SKM-1 treated with dmso at 0.1 percent for 144 hours (cell line): ENCODE measurements at regions not wholly inside any gene's neighbourhood (a gene's known extent, or its start where the extent isn't known, plus 50 kb on each side); places are given as distances from the start of the nearest gene placed in this dataset.

ENCODE experiments used
- DNase-seq: peaks from one replicate; lab custom pipeline; 2025; ENCODE audit not compliant: unreplicated experiment; lab: John Stamatoyannopoulos, UW

- no peak for DNase-seq
Observed at GRCh38 chr13:21757763-21758162, 86.9 kb downstream of the FGF9 start.

- no peak for DNase-seq
Observed at GRCh38 chr13:21758441-21758840, 87.6 kb downstream of the FGF9 start.

- DNase-seq, result no peak
Observed at GRCh38 chr13:21759463-21759862, 88.6 kb downstream of the FGF9 start.

GRCh38 chr13:21759911-21760310 is 89.0 kb downstream of the FGF9 start:
- no peak for DNase-seq

GRCh38 chr13:21761770-21762169 is 90.9 kb downstream of the FGF9 start:
- no peak for DNase-seq

- no peak for DNase-seq
Observed at GRCh38 chr13:21762512-21762911, 91.6 kb downstream of the FGF9 start.

GRCh38 chr13:21767032-21767431 is 96.2 kb downstream of the FGF9 start:
- DNase-seq, result no peak

- no peak for DNase-seq
Observed at GRCh38 chr13:21771075-21771474, 100.2 kb downstream of the FGF9 start.

GRCh38 chr13:21777166-21777565 is 106.3 kb downstream of the FGF9 start:
- no peak for DNase-seq

- no peak for DNase-seq
Observed at GRCh38 chr13:21777813-21778212, 106.9 kb downstream of the FGF9 start.

GRCh38 chr13:21782736-21783135 is 111.9 kb downstream of the FGF9 start:
- no peak for DNase-seq

- no peak for DNase-seq
Observed at GRCh38 chr13:21785990-21786389, 115.1 kb downstream of the FGF9 start.

GRCh38 chr13:21796066-21796465 is 125.2 kb downstream of the FGF9 start:
- no peak for DNase-seq

- no peak for DNase-seq
Observed at GRCh38 chr13:21796775-21797514, 126.1 kb downstream of the FGF9 start.

GRCh38 chr13:21797736-21798135 is 126.9 kb downstream of the FGF9 start:
- no peak for DNase-seq

- no peak for DNase-seq
Observed at GRCh38 chr13:21798181-21798580, 127.3 kb downstream of the FGF9 start.

GRCh38 chr13:21799671-21800070 is 128.8 kb downstream of the FGF9 start:
- no peak for DNase-seq

GRCh38 chr13:21800837-21801616 is 130.2 kb downstream of the FGF9 start:
- DNase-seq, result no peak

- DNase-seq, result no peak
Observed at GRCh38 chr13:21805733-21806132, 134.9 kb downstream of the FGF9 start.

- DNase-seq, result no peak
Observed at GRCh38 chr13:21812192-21812626, 141.3 kb downstream of the FGF9 start.

- DNase-seq, result no peak
Observed at GRCh38 chr13:21813110-21813509, 142.2 kb downstream of the FGF9 start.

- no peak for DNase-seq
Observed at GRCh38 chr13:21813844-21814243, 143.0 kb downstream of the FGF9 start.
